Activated CD4-positive, alpha-beta T cell treated with anti-CD3 and anti-CD28 coated beads for 36 hours (primary cell): ENCODE measurements at regions not wholly inside any gene's neighbourhood (a gene's known extent, or its start where the extent isn't known, plus 50 kb on each side); places are given as distances from the start of the nearest gene placed in this dataset.

Experiments used
- ATAC-seq: fragments of 200-7000 bp; cut with Tn5 transposase; one replicate; pipeline ENCODE4 v1.10.0; 2021; ENCODE audit warnings: mild to moderate bottlenecking, moderate library complexity
- CTCF ChIA-PET: fragments of 350-600 bp; sonication (Branson Sonifier 250); formaldehyde crosslinking; loops from one replicate; lab custom pipeline; 2021; ENCODE audit warnings: antibody characterized with exemption; lab: Charles Lee
- POLR2A ChIA-PET: fragments of 350-600 bp; sonication (Branson Sonifier 250); formaldehyde crosslinking; loops from one replicate; lab custom pipeline; 2021; ENCODE audit warnings: antibody characterized with exemption, inconsistent platforms; lab: Charles Lee
- DNase-seq: peaks from one replicate; pipeline ENCODE4 v3.0.0-alpha.2; 2020
- H3K27ac Mint-ChIP-seq: one replicate; pipeline ENCODE4 v1.8.0; 2021; ENCODE audit warnings: mixed read lengths
- H3K27me3 Mint-ChIP-seq: one replicate; pipeline ENCODE4 v1.8.0; 2021; ENCODE audit warnings: mixed read lengths
- H3K36me3 Mint-ChIP-seq: one replicate; pipeline ENCODE4 v1.8.0; 2021; ENCODE audit warnings: low read depth, mixed read lengths
- H3K4me1 Mint-ChIP-seq: one replicate; pipeline ENCODE4 v1.8.0; 2021; ENCODE audit warnings: mixed read lengths
- H3K4me3 Mint-ChIP-seq: one replicate; pipeline ENCODE4 v1.8.0; 2021; ENCODE audit warnings: mild to moderate bottlenecking, moderate library complexity, mixed read lengths
- H3K9me3 Mint-ChIP-seq: one replicate; pipeline ENCODE4 v1.8.0; 2021; ENCODE audit warnings: low read depth, mixed read lengths
- intact Hi-C, 2 experiments: fragments of 100-400 bp; cut with DNase I in 1 of 2; cut with micrococcal nuclease in 1 of 2; formaldehyde crosslinking; loops; one replicate each; pipeline versions ENCODE4 v1.14.2 to v1.15.1; 2022 to 2024; cut with DNase I, micrococcal nuclease

GRCh38 chr1:29514361-29515169 is 278.2 kb downstream of the PTPRU start:
- Mint-ChIP-seq H3K27me3 (peaks cover 4% of the 10 kb centered on the region), H3K4me3 (no peak overlapping the region), H3K27ac (no peak overlapping the region), H3K36me3 (no peaks in the 10 kb centered on the region), H3K4me1 (no peaks in the 10 kb centered on the region), H3K9me3 (peaks cover 5% of the 10 kb centered on the region)
- ChIA-PET POLR2A (no interaction called here), CTCF (interaction anchor here (0.7 kb wide), 1 partner anchor 173 kb away, joined by 3 read pairs; no protein-coding TSS in a partner anchor)
- no peak for DNase-seq
- ATAC-seq: no peak
- intact Hi-C loops: no loop called here

GRCh38 chr1:29513357-29513756 is 277.0 kb downstream of the PTPRU start:
- H3K27me3 Mint-ChIP-seq: peaks cover 5% of the 10 kb centered on the region
- POLR2A ChIA-PET: no interaction called here
- DNase-seq (peak; percentile 24), ATAC-seq (peak; percentile 64)
- H3K4me3 Mint-ChIP-seq: no peak overlapping the region
- CTCF ChIA-PET: no interaction called here
- no peaks in the 10 kb centered on the region for H3K4me1 Mint-ChIP-seq
- H3K27ac Mint-ChIP-seq: no peak overlapping the region
- H3K9me3 Mint-ChIP-seq: peaks cover 5% of the 10 kb centered on the region
- intact Hi-C loops: no loop called here
- H3K36me3 Mint-ChIP-seq: no peaks in the 10 kb centered on the region

- Mint-ChIP-seq H3K9me3 (peaks cover 5% of the 10 kb centered on the region), H3K4me1 (no peaks in the 10 kb centered on the region), H3K27ac (no peak overlapping the region), H3K27me3 (peaks cover 11% of the 10 kb centered on the region), H3K4me3 (no peak overlapping the region), H3K36me3 (no peaks in the 10 kb centered on the region)
- ChIA-PET CTCF (interaction anchor here (0.7 kb wide), 1 partner anchor 22 kb away, joined by 3 read pairs; no protein-coding TSS in a partner anchor), POLR2A (no interaction called here)
- no peak for DNase-seq
- ATAC-seq: no peak
- intact Hi-C loops: no loop called here
Measured at GRCh38 chr1:29511436-29511835, 275.1 kb downstream of the PTPRU start.

- H3K27me3 Mint-ChIP-seq: peaks cover 14% of the 10 kb centered on the region
- no peak overlapping the region for H3K27ac Mint-ChIP-seq
- no peak overlapping the region for H3K4me3 Mint-ChIP-seq
- H3K9me3 Mint-ChIP-seq: peaks cover 5% of the 10 kb centered on the region
- DNase-seq (no peak), ATAC-seq (no peak)
- CTCF ChIA-PET: no interaction called here
- no peaks in the 10 kb centered on the region for H3K4me1 Mint-ChIP-seq
- intact Hi-C loops: no loop called here
- POLR2A ChIA-PET: no interaction called here
- H3K36me3 Mint-ChIP-seq: no peaks in the 10 kb centered on the region
Measured at GRCh38 chr1:29508458-29509107, 272.3 kb downstream of the PTPRU start.

- ATAC-seq (no peak), DNase-seq (no peak)
- CTCF ChIA-PET: no interaction called here
- Mint-ChIP-seq H3K4me3 (no peak overlapping the region), H3K36me3 (no peaks in the 10 kb centered on the region), H3K4me1 (no peaks in the 10 kb centered on the region), H3K27ac (no peak overlapping the region), H3K27me3 (peaks cover 17% of the 10 kb centered on the region), H3K9me3 (peaks cover 3% of the 10 kb centered on the region)
- intact Hi-C loops: no loop called here
- POLR2A ChIA-PET: no interaction called here
Measured at GRCh38 chr1:29506678-29507225, 270.4 kb downstream of the PTPRU start.

GRCh38 chr1:29505532-29506220 is 269.4 kb downstream of the PTPRU start:
- POLR2A ChIA-PET: no interaction called here

GRCh38 chr1:29504709-29505410 is 268.5 kb downstream of the PTPRU start:
- intact Hi-C loops: no loop called here
- Mint-ChIP-seq H3K27ac (no peak overlapping the region), H3K27me3 (peaks cover 18% of the 10 kb centered on the region), H3K9me3 (no peaks in the 10 kb centered on the region), H3K4me3 (no peak overlapping the region), H3K36me3 (no peaks in the 10 kb centered on the region), H3K4me1 (no peaks in the 10 kb centered on the region)
- ATAC-seq: no peak
- no peak for DNase-seq
- POLR2A ChIA-PET: no interaction called here
- CTCF ChIA-PET: no interaction called here

More at GRCh38 chr1:29505532-29506220, 269.4 kb downstream of the PTPRU start:
- H3K27me3 Mint-ChIP-seq: peaks cover 18% of the 10 kb centered on the region
- H3K4me3 Mint-ChIP-seq: no peak overlapping the region
- no peak overlapping the region for H3K27ac Mint-ChIP-seq
- no peaks in the 10 kb centered on the region for H3K36me3 Mint-ChIP-seq
- intact Hi-C loops: no loop called here
- CTCF ChIA-PET: no interaction called here
- DNase-seq (no peak), ATAC-seq (no peak)
- H3K4me1 Mint-ChIP-seq: no peaks in the 10 kb centered on the region
- H3K9me3 Mint-ChIP-seq: no peaks in the 10 kb centered on the region

GRCh38 chr1:29504196-29504595 is 267.9 kb downstream of the PTPRU start:
- Mint-ChIP-seq H3K27me3 (peaks cover 21% of the 10 kb centered on the region), H3K9me3 (no peaks in the 10 kb centered on the region), H3K36me3 (no peaks in the 10 kb centered on the region), H3K4me3 (no peak overlapping the region), H3K27ac (no peak overlapping the region), H3K4me1 (no peaks in the 10 kb centered on the region)
- ChIA-PET CTCF (interaction anchor here (0.8 kb wide), 1 partner anchor 126 kb away, joined by 3 read pairs; no protein-coding TSS in a partner anchor), POLR2A (no interaction called here)
- no peak for ATAC-seq
- no peak for DNase-seq
- intact Hi-C loops: no loop called here

- ChIA-PET CTCF (interaction anchor here (0.8 kb wide), 1 partner anchor 125 kb away, joined by 3 read pairs; no protein-coding TSS in a partner anchor), POLR2A (no interaction called here)
- intact Hi-C loops: no loop called here
- DNase-seq (no peak), ATAC-seq (no peak)
- Mint-ChIP-seq H3K27me3 (peaks cover 27% of the 10 kb centered on the region), H3K36me3 (no peaks in the 10 kb centered on the region), H3K4me1 (no peaks in the 10 kb centered on the region), H3K9me3 (no peaks in the 10 kb centered on the region), H3K27ac (no peak overlapping the region), H3K4me3 (no peak overlapping the region)
Measured at GRCh38 chr1:29502911-29503840, 266.9 kb downstream of the PTPRU start.

GRCh38 chr1:29502225-29502910 is 266.0 kb downstream of the PTPRU start:
- no peak for ATAC-seq
- H3K36me3 Mint-ChIP-seq: no peaks in the 10 kb centered on the region
- peaks cover 27% of the 10 kb centered on the region for H3K27me3 Mint-ChIP-seq
- H3K9me3 Mint-ChIP-seq: no peaks in the 10 kb centered on the region
- no peak for DNase-seq
- H3K4me1 Mint-ChIP-seq: no peaks in the 10 kb centered on the region
- ChIA-PET CTCF (no interaction called here), POLR2A (no interaction called here)
- intact Hi-C loops: no loop called here
- no peak overlapping the region for H3K27ac Mint-ChIP-seq
- no peak overlapping the region for H3K4me3 Mint-ChIP-seq
